Testis (tissue), 2 donors: ENCODE measurements at regions not wholly inside any gene's neighbourhood (a gene's known extent, or its start where the extent isn't known, plus 50 kb on each side); places are given as distances from the start of the nearest gene placed in this dataset.

Source experiments
- POLR2A ChIP-seq: fragments of 450-650 bp; IDR thresholded peaks from one replicate; pipeline ENCODE4 v1.6.1; 2017; ENCODE audit warnings: antibody characterized with exemption, mild to moderate bottlenecking, moderate library complexity
- TF ChIP-seq, protein P1 (sequence below), 3 experiments: fragments of 450-650 bp in 2 of 3; fragments of 200-600 bp in 1 of 3; sonication (generic) in 1 of 3; IDR thresholded peaks; one replicate each; pipeline ENCODE4 v1.5.1; 2016 to 2019; ENCODE audit warnings: antibody characterized with exemption in 3 of 3, mild to moderate bottlenecking in 2 of 3, moderate library complexity in 1 of 3

DNA sequence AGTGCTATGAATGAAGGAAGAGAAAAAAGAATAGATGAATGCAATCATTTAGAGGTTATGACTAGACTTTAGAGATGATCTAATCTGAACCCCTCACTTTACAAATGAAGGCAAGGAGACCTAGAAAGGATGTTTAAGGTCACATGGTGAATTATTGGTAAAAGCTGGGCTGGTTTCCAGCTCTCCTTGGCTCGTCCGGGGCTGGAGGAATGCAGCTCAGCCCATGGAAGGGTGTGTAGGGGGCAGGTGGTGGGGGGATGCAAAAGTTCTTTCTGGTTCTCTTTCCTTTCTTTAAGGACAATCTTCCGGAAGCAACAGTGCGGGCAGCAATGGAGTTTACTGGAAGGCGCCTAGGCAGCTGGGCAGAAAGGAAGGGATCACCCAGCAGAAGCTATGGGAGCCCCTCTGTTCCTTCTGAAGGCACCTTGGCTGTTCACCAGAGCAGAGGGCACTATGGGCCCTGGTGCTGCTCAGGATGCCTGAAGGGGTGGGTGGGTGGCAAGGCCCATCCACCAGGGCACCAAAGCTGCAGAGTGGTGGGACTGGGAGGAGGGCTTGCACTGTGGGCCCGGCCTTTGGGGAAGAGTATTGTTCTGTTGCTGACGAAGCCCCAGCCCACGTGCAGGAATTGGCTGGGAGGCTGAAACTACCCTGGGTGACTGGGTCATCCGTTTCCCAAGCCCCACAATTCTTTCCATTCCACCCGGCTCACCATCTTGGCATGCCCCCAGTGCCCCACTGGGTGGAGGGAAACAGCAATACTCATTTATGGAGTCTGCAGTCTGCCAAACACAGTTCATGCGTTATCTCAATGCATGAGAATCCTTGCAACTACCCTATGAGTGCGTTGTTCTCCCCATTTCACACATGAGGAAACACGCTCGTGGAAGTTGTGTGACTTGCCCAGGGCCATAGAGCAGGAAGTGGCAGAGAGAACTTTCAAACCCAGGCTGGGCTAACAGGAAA lies 78.2 kb downstream of the IRF2BPL start:
- TF ChIP-seq, protein P1, sequence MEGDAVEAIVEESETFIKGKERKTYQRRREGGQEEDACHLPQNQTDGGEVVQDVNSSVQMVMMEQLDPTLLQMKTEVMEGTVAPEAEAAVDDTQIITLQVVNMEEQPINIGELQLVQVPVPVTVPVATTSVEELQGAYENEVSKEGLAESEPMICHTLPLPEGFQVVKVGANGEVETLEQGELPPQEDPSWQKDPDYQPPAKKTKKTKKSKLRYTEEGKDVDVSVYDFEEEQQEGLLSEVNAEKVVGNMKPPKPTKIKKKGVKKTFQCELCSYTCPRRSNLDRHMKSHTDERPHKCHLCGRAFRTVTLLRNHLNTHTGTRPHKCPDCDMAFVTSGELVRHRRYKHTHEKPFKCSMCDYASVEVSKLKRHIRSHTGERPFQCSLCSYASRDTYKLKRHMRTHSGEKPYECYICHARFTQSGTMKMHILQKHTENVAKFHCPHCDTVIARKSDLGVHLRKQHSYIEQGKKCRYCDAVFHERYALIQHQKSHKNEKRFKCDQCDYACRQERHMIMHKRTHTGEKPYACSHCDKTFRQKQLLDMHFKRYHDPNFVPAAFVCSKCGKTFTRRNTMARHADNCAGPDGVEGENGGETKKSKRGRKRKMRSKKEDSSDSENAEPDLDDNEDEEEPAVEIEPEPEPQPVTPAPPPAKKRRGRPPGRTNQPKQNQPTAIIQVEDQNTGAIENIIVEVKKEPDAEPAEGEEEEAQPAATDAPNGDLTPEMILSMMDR (IDR thresholded peaks at IDR 0.05): no peak
- TF ChIP-seq POLR2A: no peak
